ENCODE measurements at regions not wholly inside any gene's neighbourhood (a gene's known extent, or its start where the extent isn't known, plus 50 kb on each side); places are given as distances from the start of the nearest gene placed in this dataset.
A peak's percentile ranks its signal among the peaks of the same experiment; 100 is the strongest.
"Not testable (repeated sequence)": the region's sequence is repeated elsewhere in the genome, so short reads cannot be mapped to it uniquely, and the experiment has no call there.

DNA sequence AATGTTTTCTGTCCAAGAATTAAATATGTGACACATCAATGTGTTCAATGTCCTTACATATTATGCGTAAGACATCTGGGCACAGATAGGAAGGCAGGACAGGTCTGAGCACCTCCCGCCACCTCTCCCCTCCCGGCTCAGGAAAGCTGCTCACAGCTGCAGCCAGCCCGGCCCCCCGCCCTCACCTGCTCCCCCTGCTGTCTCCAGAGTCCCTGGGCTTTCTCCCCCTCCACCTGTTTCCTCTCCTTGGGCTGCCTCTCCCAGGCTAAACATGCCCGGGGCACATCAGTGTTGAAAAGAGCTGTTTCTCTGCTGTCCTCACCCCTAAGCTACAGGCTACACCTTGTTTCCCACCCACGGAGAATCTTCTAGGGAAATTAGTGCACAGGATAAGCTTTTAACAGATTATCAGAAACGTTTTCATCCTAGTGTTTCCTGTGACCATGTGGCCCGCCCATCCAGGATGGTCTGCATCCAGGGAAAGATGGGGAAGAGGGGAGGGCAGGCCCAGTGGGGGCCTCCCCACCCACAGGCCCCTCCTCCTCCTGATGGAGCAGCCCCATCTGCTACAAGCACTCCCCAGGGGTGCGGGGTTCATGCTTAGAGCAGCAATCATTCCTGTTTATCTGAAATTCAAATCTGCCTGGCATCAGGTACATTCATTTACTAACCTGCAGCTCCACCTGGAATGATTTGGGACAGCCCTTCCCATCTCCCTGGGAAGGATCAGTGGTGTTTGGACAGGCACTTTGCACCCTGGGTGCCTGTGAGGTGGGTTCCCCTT lies 273.8 kb upstream of the SFSWAP start:
- no peak for DNase-seq
- no peaks in the 10 kb centered on the region for H3K9me3 Mint-ChIP-seq
- peaks cover 39% of the 10 kb centered on the region for H3K27me3 Mint-ChIP-seq
- H3K27ac Mint-ChIP-seq, result no peak overlapping the region
- H3K4me3 Mint-ChIP-seq, result no peak overlapping the region
- peaks cover 8% of the 10 kb centered on the region for H3K4me1 Mint-ChIP-seq
- no peak for ATAC-seq

DNA sequence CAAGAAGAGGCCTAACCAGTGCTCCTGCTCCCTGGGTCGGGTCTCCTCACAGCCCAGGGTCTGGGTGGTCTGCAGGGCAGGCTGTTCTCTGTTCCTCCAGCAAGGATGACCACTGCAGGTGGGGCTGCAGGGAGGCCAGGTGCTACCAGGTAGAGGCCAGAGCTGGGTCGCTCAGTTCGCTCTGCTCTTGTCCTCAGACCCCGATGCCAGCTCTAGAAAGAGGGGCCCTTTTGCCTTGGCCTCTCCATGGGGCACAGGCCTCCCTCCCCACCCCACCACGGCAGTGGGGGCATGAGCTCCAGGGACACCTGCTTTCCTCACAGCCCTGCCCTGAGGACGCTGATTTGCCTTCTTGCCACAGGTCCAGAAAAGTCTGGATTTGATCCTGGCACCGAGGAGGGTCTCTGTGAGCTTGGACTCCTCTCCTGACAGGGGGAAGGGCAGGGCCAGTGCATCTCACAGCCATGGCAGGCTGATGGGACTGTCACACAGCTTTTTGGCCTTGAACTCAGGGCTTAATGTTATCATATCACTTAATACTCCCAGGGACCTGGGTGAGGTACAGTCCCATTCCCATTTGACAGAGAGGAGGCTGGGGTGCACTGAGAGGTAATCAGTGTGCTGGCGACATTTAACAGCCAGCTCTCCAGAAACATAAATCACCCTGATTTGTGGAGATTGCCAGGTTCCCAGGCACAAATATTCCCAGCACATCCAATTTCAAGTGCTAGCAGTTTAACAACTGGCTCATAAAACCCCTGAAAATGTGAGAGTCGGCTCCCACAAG lies 273.0 kb upstream of the SFSWAP start:
- no peaks in the 10 kb centered on the region for H3K9me3 Mint-ChIP-seq
- H3K4me3 Mint-ChIP-seq, result no peak overlapping the region
- ATAC-seq (peak; percentile 27), DNase-seq (no peak)
- peaks cover 8% of the 10 kb centered on the region for H3K4me1 Mint-ChIP-seq
- peaks cover 32% of the 10 kb centered on the region for H3K27me3 Mint-ChIP-seq
- H3K27ac Mint-ChIP-seq, result no peak overlapping the region

DNA sequence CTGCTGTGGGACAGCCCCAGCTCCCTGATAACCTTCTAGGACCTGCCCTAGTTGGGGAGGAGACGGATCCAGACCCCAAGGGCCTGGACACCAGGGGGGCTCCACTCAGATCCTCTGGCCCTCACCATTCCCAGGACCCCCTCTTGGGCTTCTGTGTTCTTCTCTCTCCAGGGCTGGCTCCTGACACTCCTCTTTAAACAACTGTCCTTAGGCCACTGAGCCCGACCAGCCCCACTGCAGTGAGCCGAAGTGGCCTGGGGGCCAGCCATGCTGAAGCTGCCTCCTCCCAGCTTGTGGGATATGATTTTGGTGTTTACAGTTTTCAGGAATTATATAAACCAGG lies 272.4 kb upstream of the SFSWAP start:
- not testable (repeated sequence) for DNase-seq, H3K4me3 Mint-ChIP-seq, H3K9me3 Mint-ChIP-seq, H3K27ac Mint-ChIP-seq, H3K4me1 Mint-ChIP-seq, ATAC-seq
- peaks cover 31% of the 10 kb centered on the region for H3K27me3 Mint-ChIP-seq

DNA sequence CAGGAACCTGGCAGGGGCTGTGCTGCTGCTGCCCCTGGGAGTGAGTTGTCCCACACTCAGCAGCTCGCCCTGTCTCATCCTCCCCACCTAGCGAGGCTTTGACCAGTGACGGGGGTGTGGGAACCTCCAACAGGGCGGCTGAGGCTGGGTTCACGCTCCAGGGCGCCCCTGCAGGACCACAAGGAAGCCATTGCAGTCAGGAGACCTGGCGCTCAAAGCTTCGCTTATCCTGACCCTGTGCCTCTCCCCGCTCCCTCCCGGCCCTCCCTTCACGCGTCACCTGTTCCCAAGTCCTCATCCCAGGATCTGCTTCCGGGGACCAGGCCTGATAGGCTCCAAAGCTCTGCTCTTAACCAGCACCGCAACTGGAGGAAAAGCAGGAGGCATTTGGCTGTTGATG lies 272.0 kb upstream of the SFSWAP start:
- no peak for DNase-seq
- Mint-ChIP-seq H3K9me3 (no peaks in the 10 kb centered on the region), H3K4me3 (no peak overlapping the region), H3K27ac (no peak overlapping the region), H3K4me1 (peaks cover 8% of the 10 kb centered on the region), H3K27me3 (peaks cover 31% of the 10 kb centered on the region)
- ATAC-seq, result no peak

DNA sequence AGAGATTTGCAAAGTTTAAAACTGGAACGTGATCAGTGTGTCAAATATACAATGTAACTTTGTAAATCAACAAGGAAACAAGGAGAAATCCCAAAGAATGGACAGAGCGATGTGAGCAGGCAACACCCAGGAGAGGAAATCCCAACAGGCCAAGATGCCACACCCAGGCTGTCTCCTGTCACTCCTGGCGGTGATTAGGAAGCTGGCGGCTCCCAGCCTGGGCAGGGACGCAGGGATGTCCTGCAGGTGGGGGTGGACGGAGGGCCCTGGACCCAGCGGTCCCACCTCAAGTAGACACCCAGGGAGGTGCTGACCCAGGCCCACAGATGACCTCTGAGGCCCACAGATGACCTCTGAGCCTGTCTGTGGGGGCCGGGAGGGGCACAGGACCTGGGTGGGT lies 271.1 kb upstream of the SFSWAP start:
- H3K9me3 Mint-ChIP-seq, H3K4me3 Mint-ChIP-seq, DNase-seq, H3K27ac Mint-ChIP-seq, H3K4me1 Mint-ChIP-seq, ATAC-seq: not testable (repeated sequence)
- H3K27me3 Mint-ChIP-seq, result peaks cover 24% of the 10 kb centered on the region

DNA sequence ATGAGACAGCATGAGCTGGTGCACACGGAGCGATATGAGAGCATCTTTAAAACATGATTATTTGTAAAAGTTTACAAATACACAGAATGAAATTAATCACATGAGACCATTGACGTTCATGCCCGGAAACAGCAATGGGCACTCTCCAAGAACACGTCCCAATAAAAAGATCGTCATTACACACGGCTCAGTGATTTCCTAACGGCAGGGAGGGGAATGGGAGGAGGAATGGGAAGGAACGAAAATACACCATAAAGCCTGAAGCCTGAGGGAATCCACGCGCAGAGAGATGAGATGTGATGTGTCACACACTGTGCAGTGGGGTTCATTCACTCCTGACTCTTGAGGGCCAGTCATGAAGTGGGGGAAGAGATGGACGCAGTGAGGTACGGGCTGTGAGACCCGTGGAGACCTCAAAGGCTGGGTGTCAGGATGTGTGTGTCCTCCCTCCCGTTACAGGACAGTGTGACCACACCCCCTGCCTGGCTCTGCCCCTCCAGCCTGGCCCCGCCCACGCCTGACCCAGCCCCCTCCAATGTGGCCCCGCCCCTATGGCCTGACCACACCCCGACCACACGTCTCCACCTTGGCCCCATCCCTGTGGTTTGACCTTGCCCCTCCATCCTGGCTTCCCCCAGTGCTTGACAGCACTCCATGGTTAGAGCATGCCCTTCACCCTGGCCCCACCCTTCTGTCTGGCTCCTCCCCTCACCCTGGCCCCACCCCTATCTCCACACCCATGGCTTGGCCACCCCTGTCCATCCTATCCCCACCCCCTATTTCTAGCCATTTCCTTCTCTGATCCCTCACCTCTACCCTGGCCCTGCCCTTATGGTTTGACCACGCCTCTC lies 270.5 kb upstream of the SFSWAP start:
- ATAC-seq, result peak; percentile 24
- peaks cover 17% of the 10 kb centered on the region for H3K27me3 Mint-ChIP-seq
- not testable (repeated sequence) for H3K4me3 Mint-ChIP-seq, H3K4me1 Mint-ChIP-seq, DNase-seq, H3K27ac Mint-ChIP-seq, H3K9me3 Mint-ChIP-seq

DNA sequence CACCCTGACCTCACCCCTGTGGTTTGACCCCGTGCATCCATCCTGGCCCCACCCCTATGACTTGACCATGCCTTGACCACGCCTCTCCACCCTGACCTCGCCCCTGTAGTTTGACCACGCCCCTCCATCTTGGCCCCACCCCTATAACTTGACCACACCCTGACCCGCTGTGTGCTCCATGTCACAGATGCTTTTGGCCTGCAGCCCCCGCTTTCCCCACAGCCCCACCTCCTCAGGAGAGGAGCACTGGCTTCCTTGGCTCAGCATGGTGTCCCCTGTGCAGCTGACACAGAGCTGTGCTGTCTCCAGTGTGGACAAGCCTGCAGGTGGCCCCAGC lies 269.9 kb upstream of the SFSWAP start:
- H3K4me1 Mint-ChIP-seq, result no peaks in the 10 kb centered on the region
- no peaks in the 10 kb centered on the region for H3K9me3 Mint-ChIP-seq
- H3K27ac Mint-ChIP-seq, result no peak overlapping the region
- DNase-seq (no peak), ATAC-seq (no peak)
- H3K27me3 Mint-ChIP-seq, result peaks cover 14% of the 10 kb centered on the region
- no peak overlapping the region for H3K4me3 Mint-ChIP-seq

DNA sequence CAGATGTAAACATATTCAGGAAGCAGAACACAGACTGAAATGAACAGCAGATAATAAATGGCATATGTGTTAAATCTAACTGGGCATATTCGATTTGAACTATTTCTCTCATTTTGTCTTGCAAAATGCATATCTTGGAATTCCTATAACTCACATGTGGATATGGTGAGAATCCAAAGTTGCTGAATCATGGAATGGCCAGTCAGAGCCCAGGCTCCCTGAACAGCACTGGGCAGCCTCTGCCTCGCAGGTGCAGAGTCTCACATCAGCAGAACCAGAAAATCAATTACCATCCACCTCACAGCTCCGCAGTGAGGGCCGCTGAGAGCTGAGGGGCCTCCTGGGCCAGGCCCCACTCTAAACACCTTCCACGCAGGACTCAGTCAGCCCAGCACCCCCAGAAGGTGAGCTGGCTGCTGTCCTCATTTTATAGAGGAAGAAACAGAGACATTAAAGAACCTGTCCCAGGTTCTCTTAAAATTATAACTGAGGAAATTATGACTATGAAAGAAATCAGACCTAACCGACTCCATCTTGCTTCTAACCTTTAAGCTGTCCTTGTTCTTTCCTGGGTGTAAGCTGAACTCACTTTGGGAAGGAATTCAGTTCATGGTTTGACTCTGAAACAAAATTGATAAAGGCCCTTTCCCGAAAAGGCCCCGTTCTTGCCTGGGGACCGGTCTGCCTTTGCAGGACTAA lies 269.1 kb upstream of the SFSWAP start:
- H3K4me1 Mint-ChIP-seq, result no peaks in the 10 kb centered on the region
- ATAC-seq (no peak), DNase-seq (no peak)
- H3K9me3 Mint-ChIP-seq, result no peaks in the 10 kb centered on the region
- peaks cover 10% of the 10 kb centered on the region for H3K27me3 Mint-ChIP-seq
- no peak overlapping the region for H3K4me3 Mint-ChIP-seq
- H3K27ac Mint-ChIP-seq, result peak overlapping the region in 1 of 2 donors; percentile 27

DNA sequence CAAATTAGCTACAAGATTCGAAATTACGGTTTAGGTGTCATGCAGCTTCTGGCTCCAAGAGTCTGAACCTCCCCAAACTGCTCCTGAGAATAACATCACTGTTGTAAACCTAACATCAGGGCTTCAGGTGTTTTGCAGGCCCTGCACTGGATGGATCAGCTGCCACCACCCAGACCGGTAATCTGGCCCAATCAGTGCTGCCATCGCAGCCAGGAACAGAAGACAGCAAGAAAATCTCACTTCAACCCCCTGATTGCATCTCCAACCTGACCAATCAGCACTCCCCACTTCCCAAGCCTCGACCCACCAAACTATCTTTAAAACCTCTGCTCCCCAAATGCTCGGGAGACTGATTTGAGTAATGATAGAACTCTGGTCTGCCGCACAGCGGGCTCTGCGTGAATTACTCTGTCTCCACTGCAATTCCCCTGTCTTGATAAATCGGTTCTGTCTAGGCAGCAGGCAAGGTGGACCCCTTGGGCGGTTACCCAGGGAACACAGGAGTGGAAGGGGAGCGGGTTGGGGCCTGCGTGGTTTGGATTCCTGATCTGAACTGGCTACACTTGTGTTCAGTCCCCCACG lies 268.5 kb upstream of the SFSWAP start:
- Mint-ChIP-seq H3K4me3 (no peak overlapping the region), H3K4me1 (no peaks in the 10 kb centered on the region), H3K27ac (no peak overlapping the region), H3K27me3 (peaks cover 5% of the 10 kb centered on the region), H3K9me3 (no peaks in the 10 kb centered on the region)
- DNase-seq (no peak), ATAC-seq (no peak)

DNA sequence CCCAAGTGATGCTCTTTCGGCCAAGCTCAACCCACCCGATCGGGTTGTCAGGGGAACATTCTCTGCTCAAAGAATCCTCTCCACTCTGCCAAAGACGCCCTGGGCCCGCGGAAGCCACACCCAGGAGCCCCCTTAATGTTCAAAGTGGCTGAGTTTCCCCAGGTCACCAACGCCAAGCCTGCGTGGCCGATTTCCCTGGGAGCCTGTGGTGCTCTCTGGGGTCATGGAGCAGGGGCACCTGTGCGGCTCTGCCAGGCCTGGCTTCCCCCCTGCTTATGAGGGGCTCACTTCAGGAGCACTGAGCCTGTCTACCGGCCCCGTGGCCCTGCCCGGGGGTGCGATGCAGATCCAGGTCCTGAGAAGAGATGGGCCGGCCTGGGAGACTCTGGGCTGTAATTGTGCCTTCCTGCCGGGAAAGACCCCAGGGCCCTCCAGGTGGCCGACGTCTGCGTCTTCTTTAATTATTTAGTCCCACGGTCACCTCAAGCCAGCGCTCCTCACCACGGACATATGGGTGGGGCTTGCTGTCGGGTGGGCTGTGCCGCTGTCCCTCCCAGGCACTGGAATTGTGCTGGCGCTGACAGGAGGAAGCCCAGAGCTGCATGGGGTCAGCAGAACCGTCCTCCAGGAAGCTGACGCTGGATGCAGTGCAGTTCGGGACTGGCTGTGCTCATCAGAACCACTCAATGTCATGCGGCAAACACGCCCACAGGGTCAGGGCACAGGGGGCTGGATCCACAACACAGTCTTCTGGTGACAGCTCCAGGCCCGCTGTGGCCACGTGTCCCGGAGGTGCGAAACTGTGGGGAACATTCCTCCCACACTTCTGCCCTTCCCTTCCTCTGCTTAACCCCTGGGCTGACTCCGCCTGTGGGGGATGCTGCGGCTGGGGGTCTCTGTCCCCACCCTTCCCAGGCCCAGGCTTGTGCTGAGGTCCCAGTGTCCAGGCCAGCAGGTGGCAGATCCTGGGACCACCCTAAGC lies 267.6 kb upstream of the SFSWAP start:
- no peaks in the 10 kb centered on the region for H3K9me3 Mint-ChIP-seq
- H3K4me1 Mint-ChIP-seq, result no peaks in the 10 kb centered on the region
- H3K4me3 Mint-ChIP-seq, result no peak overlapping the region
- H3K27me3 Mint-ChIP-seq, result no peaks in the 10 kb centered on the region
- ATAC-seq (no peak), DNase-seq (no peak)
- H3K27ac Mint-ChIP-seq, result no peak overlapping the region

DNA sequence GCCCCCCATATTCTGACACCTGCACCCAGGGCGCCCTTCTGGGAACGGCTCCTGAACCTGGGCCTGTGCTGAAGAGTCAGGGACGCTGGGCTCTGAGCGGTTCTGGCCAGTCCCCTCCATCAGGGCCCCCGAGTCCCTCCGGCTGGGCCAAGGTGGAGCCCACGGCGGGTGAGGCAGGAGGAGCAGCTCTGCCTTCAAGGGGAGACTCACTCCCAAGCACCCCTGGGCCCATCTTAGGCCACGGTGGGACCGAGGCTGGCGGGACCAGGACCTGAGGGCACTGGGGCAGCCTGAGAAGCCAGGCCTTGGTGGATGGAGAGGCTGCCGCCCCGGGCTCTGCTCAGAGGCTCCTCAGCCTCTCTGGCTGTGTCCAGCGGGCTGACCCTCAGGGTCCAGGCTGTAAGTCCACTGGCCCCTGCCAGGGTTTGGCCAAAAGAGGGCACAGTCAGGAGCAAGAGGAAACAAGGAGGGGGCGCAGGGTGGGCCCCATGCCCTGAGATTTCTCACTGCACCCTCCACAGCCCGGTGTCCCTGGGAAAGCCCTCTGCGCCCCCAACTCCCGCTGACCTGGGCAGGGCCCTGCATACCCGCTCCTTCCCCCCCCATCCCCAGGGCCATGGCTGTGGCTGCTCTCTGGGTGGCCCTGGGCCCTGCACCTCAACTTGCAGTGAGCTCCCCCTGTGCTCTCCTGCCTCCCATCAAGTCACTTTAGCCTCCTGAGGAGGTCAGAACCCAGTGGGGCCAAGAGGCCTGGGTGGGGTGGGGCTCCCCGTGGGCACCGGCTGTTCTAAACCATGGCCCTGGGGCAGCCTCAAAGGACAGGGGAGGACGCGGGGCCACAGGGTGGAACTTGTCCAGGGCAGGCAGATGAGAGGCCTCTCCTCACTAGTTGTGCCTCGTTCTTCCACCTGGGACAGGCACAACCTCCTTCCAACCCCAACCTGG lies 266.4 kb upstream of the SFSWAP start:
- Mint-ChIP-seq H3K27me3 (no peaks in the 10 kb centered on the region), H3K9me3 (peaks cover 0 to 7% of the 10 kb centered on the region in 2 donors), H3K27ac (no peak overlapping the region), H3K4me3 (no peak overlapping the region), H3K4me1 (no peaks in the 10 kb centered on the region)
- no peak for DNase-seq
- ATAC-seq, result peak; percentile 42

DNA sequence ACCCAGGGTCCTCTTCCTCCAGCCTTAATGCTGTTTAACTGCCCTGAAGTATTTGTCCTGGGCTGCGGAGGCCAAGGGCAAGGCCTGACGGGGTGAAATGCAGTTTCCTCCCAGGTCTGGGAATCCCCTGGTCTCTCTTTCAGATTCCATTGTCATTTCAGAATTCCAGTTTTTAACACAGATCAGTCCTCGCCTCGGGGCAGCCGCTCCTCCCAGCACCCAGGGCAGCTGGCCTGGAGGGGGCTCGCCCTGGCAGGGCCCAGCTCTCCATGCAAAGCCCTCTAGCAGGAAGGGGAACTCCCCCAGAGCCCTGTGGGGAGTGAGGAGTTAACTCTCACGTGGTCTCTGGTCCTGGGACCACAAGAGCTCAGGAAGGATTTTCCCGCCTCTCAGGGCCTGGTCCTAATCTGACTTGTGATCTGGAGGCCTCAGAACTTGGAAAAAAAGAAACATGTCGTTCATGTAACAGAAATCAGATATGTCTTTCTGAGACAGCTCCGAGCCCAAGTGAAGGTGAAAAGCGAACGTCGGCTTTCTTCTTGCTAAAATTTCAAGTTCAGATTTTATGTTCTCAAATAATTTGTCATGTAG lies 265.6 kb upstream of the SFSWAP start:
- ATAC-seq, result no peak
- Mint-ChIP-seq H3K27ac (no peak overlapping the region), H3K27me3 (no peaks in the 10 kb centered on the region), H3K9me3 (peaks cover 0 to 7% of the 10 kb centered on the region in 2 donors), H3K4me1 (no peaks in the 10 kb centered on the region), H3K4me3 (no peak overlapping the region)
- no peak for DNase-seq

DNA sequence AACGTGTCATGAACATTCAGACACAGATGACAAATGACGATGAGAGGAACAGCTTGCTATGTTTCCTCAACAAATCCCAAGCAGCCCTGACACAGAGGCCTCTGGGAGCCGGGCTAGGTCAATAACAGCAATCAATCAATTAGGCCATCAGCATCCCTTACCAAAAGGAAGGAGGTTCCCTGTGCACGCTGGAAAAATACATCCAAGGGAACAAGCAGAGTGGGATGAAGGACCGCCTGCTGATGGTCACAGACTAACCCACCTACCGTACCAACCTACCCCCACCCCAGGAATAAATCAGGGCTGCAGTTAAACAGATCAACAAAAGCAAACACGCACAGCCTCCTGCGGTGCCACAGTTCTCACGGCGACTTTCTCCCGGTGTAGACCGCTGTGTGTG lies 265.1 kb upstream of the SFSWAP start:
- no peak for DNase-seq
- H3K4me3 Mint-ChIP-seq, result no peak overlapping the region
- no peak for ATAC-seq
- H3K27ac Mint-ChIP-seq, result no peak overlapping the region
- no peaks in the 10 kb centered on the region for H3K27me3 Mint-ChIP-seq
- peaks cover 0 to 7% of the 10 kb centered on the region in 2 donors for H3K9me3 Mint-ChIP-seq
- H3K4me1 Mint-ChIP-seq, result no peaks in the 10 kb centered on the region
